GM19468 (cell line): ENCODE measurements at regions not wholly inside any gene's neighbourhood (a gene's known extent, or its start where the extent isn't known, plus 50 kb on each side); places are given as distances from the start of the nearest gene placed in this dataset.
"Not testable (repeated sequence)": the region's sequence is repeated elsewhere in the genome, so short reads cannot be mapped to it uniquely, and the experiment has no call there.

Experiments used
- ATAC-seq: cut with Tn5 transposase; IDR thresholded peaks from one replicate; pipeline ENCODE4 v1.9.1; 2021; ENCODE audit warnings: mild to moderate bottlenecking, moderate library complexity, moderate number of reproducible peaks; ENCODE audit not compliant: unreplicated experiment; ENCODE audit errors: extremely low read depth

- not testable (repeated sequence) for ATAC-seq
Observed at GRCh38 chr5:54377339-54377738, 67.0 kb upstream of the ARL15 start.

GRCh38 chr5:54370982-54371381 is 60.6 kb upstream of the ARL15 start:
- ATAC-seq, result no peak

GRCh38 chr5:54367844-54368243 is 57.5 kb upstream of the ARL15 start:
- ATAC-seq, result no peak

GRCh38 chr5:54366707-54367106 is 56.3 kb upstream of the ARL15 start:
- ATAC-seq, result no peak

- ATAC-seq, result no peak
Observed at GRCh38 chr5:54363669-54364068, 53.3 kb upstream of the ARL15 start.

GRCh38 chr5:54362992-54363625 is 52.7 kb upstream of the ARL15 start:
- ATAC-seq, result no peak

- ATAC-seq, result no peak
Observed at GRCh38 chr5:54362434-54362833, 52.1 kb upstream of the ARL15 start.

- ATAC-seq, result no peak
Observed at GRCh38 chr5:54361691-54362411, 51.5 kb upstream of the ARL15 start.

- no peak for ATAC-seq
Observed at GRCh38 chr5:54360925-54361662, 50.7 kb upstream of the ARL15 start.
